Caco-2 (cell line): ENCODE measurements at regions not wholly inside any gene's neighbourhood (a gene's known extent, or its start where the extent isn't known, plus 50 kb on each side); places are given as distances from the start of the nearest gene placed in this dataset.

Source experiments
- BruUV-seq: library from RNA; stranded (reverse); fragments of 400-500 nt; replicated peaks from 2 replicates; lab custom pipeline; 2021; lab: Mats Ljungman, UMichigan
- CTCF ChIA-PET: fragments of 300-600 bp; sonication (Branson Sonifier 250); formaldehyde crosslinking; loops from one replicate; lab custom pipeline; 2022; ENCODE audit warnings: antibody characterized with exemption; lab: Charles Lee
- POLR2A ChIA-PET: fragments of 300-600 bp; sonication (Branson Sonifier 250); formaldehyde crosslinking; loops from one replicate; lab custom pipeline; 2022; ENCODE audit warnings: antibody characterized with exemption; lab: Charles Lee
- DNase-seq, 2 experiments: peaks; one replicate each; pipeline versions ENCODE4 v3.0.0 to v3.0.0-alpha.2; 2020 to 2022
- H3K27me3 ChIP-seq: replicated peaks from 2 replicates; pipeline ENCODE4 v1.6.0; 2011; ENCODE audit warnings: low read length; ENCODE audit not compliant: control insufficient read depth, insufficient read depth
- H3K36me3 ChIP-seq: 2 replicates; pipeline ENCODE4 v1.5.1; 2011; ENCODE audit warnings: low read length; ENCODE audit not compliant: control insufficient read depth, insufficient read depth
- H3K4me1 ChIP-seq: fragments of 250-450 bp; sonication (Bioruptor Pico); 2 replicates; pipeline ENCODE4 v1.5.1; 2020; ENCODE audit warnings: mild to moderate bottlenecking
- H3K4me3 ChIP-seq: 2 replicates; pipeline ENCODE4 v1.5.1; 2011; ENCODE audit warnings: low read depth, mild to moderate bottlenecking, control low read depth, low read length
- H3K9me3 ChIP-seq: fragments of 250-450 bp; sonication (Bioruptor Pico); 2 replicates; pipeline ENCODE4 v1.5.1; 2020; ENCODE audit warnings: mild to moderate bottlenecking, moderate library complexity
- H3K27ac Mint-ChIP-seq: one replicate; pipeline ENCODE4 v1.8.0; 2022; ENCODE audit warnings: mixed read lengths; ENCODE audit not compliant: unreplicated experiment
- H3K27me3 Mint-ChIP-seq: one replicate; pipeline ENCODE4 v1.8.0; 2022; ENCODE audit warnings: mixed read lengths; ENCODE audit not compliant: insufficient read depth, unreplicated experiment
- H3K36me3 Mint-ChIP-seq: one replicate; pipeline ENCODE4 v1.8.0; 2022; ENCODE audit warnings: mild to moderate bottlenecking, mixed read lengths; ENCODE audit not compliant: insufficient read depth, unreplicated experiment
- H3K4me1 Mint-ChIP-seq: one replicate; pipeline ENCODE4 v1.8.0; 2022; ENCODE audit warnings: low read depth, mixed read lengths; ENCODE audit not compliant: unreplicated experiment
- H3K4me3 Mint-ChIP-seq: one replicate; pipeline ENCODE4 v1.8.0; 2022; ENCODE audit warnings: mild to moderate bottlenecking, moderate library complexity, mixed read lengths; ENCODE audit not compliant: unreplicated experiment
- H3K9me3 Mint-ChIP-seq: one replicate; pipeline ENCODE4 v1.8.0; 2022; ENCODE audit warnings: mixed read lengths; ENCODE audit not compliant: unreplicated experiment
- CTCF ChIP-seq, 2 experiments: fragments of 200-600 bp in 1 of 2; IDR thresholded peaks; 1 replicate in 1 of 2; 2 replicates in 1 of 2; pipeline versions ENCODE4 v1.5.1 to v1.8.0; 2011 to 2022; ENCODE audit warnings: antibody characterized with exemption in 1 of 2, control low read depth in 1 of 2, inconsistent platforms in 1 of 2, low read depth in 1 of 2, low read length in 1 of 2, mild to moderate bottlenecking in 1 of 2, moderate library complexity in 1 of 2; ENCODE audit not compliant: insufficient read depth in 1 of 2, severe bottlenecking in 1 of 2, unreplicated experiment in 1 of 2
- intact Hi-C: fragments of 100-400 bp; cut with micrococcal nuclease; formaldehyde crosslinking; loops from one replicate; pipeline ENCODE4 v1.10.0; 2022; ENCODE audit not compliant: unreplicated experiment

GRCh38 chr14:22394616-22395015, 194.4 kb downstream of the DAD1 start:
- CTCF ChIA-PET: no interaction called here

GRCh38 chr14:22393796-22394195, 195.2 kb downstream of the DAD1 start:
- Histone ChIP-seq H3K9me3 (no peaks in the 10 kb centered on the region), H3K4me3 (no peak overlapping the region), H3K27me3 (no peaks in the 10 kb centered on the region), H3K36me3 (no peaks in the 10 kb centered on the region; the same call in 1 of the 2 replicates), H3K4me1 (peaks cover 17% of the 10 kb centered on the region)
- no peak for TF ChIP-seq CTCF (IDR thresholded peaks at IDR 0.05; ENCODE audit: insufficient read depth in 1 of 2, low read depth in 1 of 2, low read length in 1 of 2, severe bottlenecking in 1 of 2, unreplicated experiment in 1 of 2)
- POLR2A ChIA-PET: no interaction called here
- DNase-seq: no peak
- H3K4me1 Mint-ChIP-seq: peaks cover 14% of the 10 kb centered on the region
- intact Hi-C loops: no loop called here
- H3K27me3 Mint-ChIP-seq: no peaks in the 10 kb centered on the region
- CTCF ChIA-PET: no interaction called here
- no peaks in the 10 kb centered on the region for H3K36me3 Mint-ChIP-seq
- H3K27ac Mint-ChIP-seq: no peak overlapping the region
- H3K4me3 Mint-ChIP-seq: no peak overlapping the region
- no TSS peak for BruUV-seq
- H3K9me3 Mint-ChIP-seq: no peaks in the 10 kb centered on the region

More at GRCh38 chr14:22394616-22395015, 194.4 kb downstream of the DAD1 start:
- no peaks in the 10 kb centered on the region for H3K36me3 Mint-ChIP-seq
- H3K27ac Mint-ChIP-seq: no peak overlapping the region
- H3K36me3 ChIP-seq: no peaks in the 10 kb centered on the region
- no peak for TF ChIP-seq CTCF (IDR thresholded peaks at IDR 0.05; ENCODE audit: insufficient read depth in 1 of 2, low read depth in 1 of 2, low read length in 1 of 2, severe bottlenecking in 1 of 2, unreplicated experiment in 1 of 2)
- no peaks in the 10 kb centered on the region for H3K9me3 Mint-ChIP-seq
- no peak overlapping the region for H3K4me3 ChIP-seq
- POLR2A ChIA-PET: no interaction called here
- peaks cover 17% of the 10 kb centered on the region for H3K4me1 ChIP-seq
- no peak overlapping the region for H3K4me3 Mint-ChIP-seq
- peaks cover 14% of the 10 kb centered on the region for H3K4me1 Mint-ChIP-seq
- no TSS peak for BruUV-seq
- no peaks in the 10 kb centered on the region for H3K9me3 ChIP-seq
- no peaks in the 10 kb centered on the region for H3K27me3 ChIP-seq
- intact Hi-C loops: no loop called here
- DNase-seq: no peak
- H3K27me3 Mint-ChIP-seq: no peaks in the 10 kb centered on the region

GRCh38 chr14:22391908-22392565, 197.0 kb downstream of the DAD1 start:
- Histone ChIP-seq H3K9me3 (no peaks in the 10 kb centered on the region), H3K4me1 (peaks cover 24% of the 10 kb centered on the region), H3K27me3 (no peaks in the 10 kb centered on the region), H3K4me3 (no peak overlapping the region), H3K36me3 (no peaks in the 10 kb centered on the region; the same call in 1 of the 2 replicates)
- ChIA-PET CTCF (interaction anchor here (0.7 to 1.3 kb wide), 2 partner anchors 78 to 178 kb away, joined by 3 to 5 read pairs; no protein-coding TSS in a partner anchor), POLR2A (no interaction called here)
- Mint-ChIP-seq H3K4me3 (no peak overlapping the region), H3K4me1 (peaks cover 19% of the 10 kb centered on the region), H3K27ac (peak overlapping the region; percentile 34), H3K27me3 (no peaks in the 10 kb centered on the region), H3K36me3 (no peaks in the 10 kb centered on the region), H3K9me3 (no peaks in the 10 kb centered on the region)
- intact Hi-C loops: loop anchor here (1.0 kb wide), 3 partner anchors 42 to 158 kb away; no protein-coding TSS in a partner anchor
- peak; percentile 56 to 64 for DNase-seq
- TF ChIP-seq CTCF (IDR thresholded peaks at IDR 0.05; ENCODE audit: insufficient read depth in 1 of 2, low read depth in 1 of 2, low read length in 1 of 2, severe bottlenecking in 1 of 2, unreplicated experiment in 1 of 2): peak; percentile 68 to 71
- BruUV-seq: no TSS peak
